ENCODE measurements at regions not wholly inside any gene's neighbourhood (a gene's known extent, or its start where the extent isn't known, plus 50 kb on each side); places are given as distances from the start of the nearest gene placed in this dataset.
"Not testable (repeated sequence)": the region's sequence is repeated elsewhere in the genome, so short reads cannot be mapped to it uniquely, and the experiment has no call there.

GRCh38 chr7:124618051-124618450 is 147.5 kb downstream of the GPR37 start:
- H3K27ac Mint-ChIP-seq; H3K9me3 ChIP-seq; CTCF ChIA-PET; H3K27me3 ChIP-seq (replicated peaks in 1 of 2; ENCODE audit: control insufficient read depth in 2 of 2, extremely low read depth in 1 of 2, insufficient read depth in 2 of 2, low read length in 1 of 2); H3K36me3 Mint-ChIP-seq; H3K27me3 Mint-ChIP-seq; DNase-seq; H3K27ac ChIP-seq (ENCODE audit: low read length); H3K4me1 ChIP-seq (ENCODE audit: control insufficient read depth in 1 of 2, extremely low read depth in 1 of 2, insufficient read depth in 2 of 2, low read length in 2 of 2); H3K4me3 Mint-ChIP-seq; H3K36me3 ChIP-seq (ENCODE audit: control insufficient read depth in 2 of 2, extremely low read depth in 1 of 2, insufficient read depth in 1 of 2, low read length in 1 of 2); POLR2A ChIA-PET; H3K4me1 Mint-ChIP-seq; ATAC-seq (replicated peaks in 1 of 4); H3K4me3 ChIP-seq (ENCODE audit: control insufficient read depth in 1 of 2, extremely low read depth in 1 of 2, low read length in 1 of 2): not testable (repeated sequence)
- WGBS (ENCODE audit: insufficient coverage): 42% methylated on average over 2 of the region's 2 CpGs
- peaks cover 9 to 12% (median 11%) of the 10 kb centered on the region in 3 donors for H3K9me3 Mint-ChIP-seq

- Histone ChIP-seq H3K4me1 (ENCODE audit: control insufficient read depth in 1 of 2, extremely low read depth in 1 of 2, insufficient read depth in 2 of 2, low read length in 2 of 2) (no peaks in the 10 kb centered on the region), H3K27ac (ENCODE audit: low read length) (no peak overlapping the region), H3K27me3 (replicated peaks in 1 of 2; ENCODE audit: control insufficient read depth in 2 of 2, extremely low read depth in 1 of 2, insufficient read depth in 2 of 2, low read length in 1 of 2) (no peaks in the 10 kb centered on the region), H3K4me3 (ENCODE audit: control insufficient read depth in 1 of 2, extremely low read depth in 1 of 2, low read length in 1 of 2) (no peak overlapping the region), H3K9me3 (no peaks in the 10 kb centered on the region), H3K36me3 (ENCODE audit: control insufficient read depth in 2 of 2, extremely low read depth in 1 of 2, insufficient read depth in 1 of 2, low read length in 1 of 2) (no peaks in the 10 kb centered on the region)
- ATAC-seq (replicated peaks in 1 of 4): no peak
- Mint-ChIP-seq H3K4me3 (no peak overlapping the region), H3K4me1 (no peaks in the 10 kb centered on the region), H3K27ac (no peak overlapping the region), H3K36me3 (no peaks in the 10 kb centered on the region), H3K27me3 (no peaks in the 10 kb centered on the region), H3K9me3 (peaks cover 0 to 3% (median 0%) of the 10 kb centered on the region in 3 donors)
- POLR2A ChIA-PET: no interaction called here
- CTCF ChIA-PET: no interaction called here
- WGBS (ENCODE audit: insufficient coverage): no CpG with 5 or more reads among the region's 1 CpG
- DNase-seq: no peak
Measured at GRCh38 chr7:124603066-124603465, 162.5 kb downstream of the GPR37 start.

- Histone ChIP-seq H3K27ac (ENCODE audit: low read length) (no peak overlapping the region), H3K36me3 (ENCODE audit: control insufficient read depth in 2 of 2, extremely low read depth in 1 of 2, insufficient read depth in 1 of 2, low read length in 1 of 2) (no peaks in the 10 kb centered on the region), H3K27me3 (replicated peaks in 1 of 2; ENCODE audit: control insufficient read depth in 2 of 2, extremely low read depth in 1 of 2, insufficient read depth in 2 of 2, low read length in 1 of 2) (no peaks in the 10 kb centered on the region), H3K9me3 (no peaks in the 10 kb centered on the region), H3K4me1 (ENCODE audit: control insufficient read depth in 1 of 2, extremely low read depth in 1 of 2, insufficient read depth in 2 of 2, low read length in 2 of 2) (no peaks in the 10 kb centered on the region), H3K4me3 (ENCODE audit: control insufficient read depth in 1 of 2, extremely low read depth in 1 of 2, low read length in 1 of 2) (no peak overlapping the region)
- no peak for ATAC-seq (replicated peaks in 1 of 4)
- H3K27ac Mint-ChIP-seq: no peak overlapping the region
- no peak for DNase-seq
- H3K9me3 Mint-ChIP-seq: no peaks in the 10 kb centered on the region
- ChIA-PET POLR2A (no interaction called here), CTCF (no interaction called here)
- no peaks in the 10 kb centered on the region for H3K4me1 Mint-ChIP-seq
- H3K4me3 Mint-ChIP-seq: no peak overlapping the region
- no peaks in the 10 kb centered on the region for H3K36me3 Mint-ChIP-seq
- H3K27me3 Mint-ChIP-seq: no peaks in the 10 kb centered on the region
Measured at GRCh38 chr7:124597509-124597908, 168.1 kb downstream of the GPR37 start.

GRCh38 chr7:124596881-124597280 is 168.7 kb downstream of the GPR37 start:
- Mint-ChIP-seq H3K4me1 (no peaks in the 10 kb centered on the region), H3K36me3 (no peaks in the 10 kb centered on the region), H3K27ac (no peak overlapping the region), H3K27me3 (no peaks in the 10 kb centered on the region), H3K9me3 (no peaks in the 10 kb centered on the region), H3K4me3 (no peak overlapping the region)
- Histone ChIP-seq H3K36me3 (ENCODE audit: control insufficient read depth in 2 of 2, extremely low read depth in 1 of 2, insufficient read depth in 1 of 2, low read length in 1 of 2) (no peaks in the 10 kb centered on the region), H3K9me3 (no peaks in the 10 kb centered on the region), H3K27ac (ENCODE audit: low read length) (no peak overlapping the region), H3K4me1 (ENCODE audit: control insufficient read depth in 1 of 2, extremely low read depth in 1 of 2, insufficient read depth in 2 of 2, low read length in 2 of 2) (no peaks in the 10 kb centered on the region), H3K27me3 (replicated peaks in 1 of 2; ENCODE audit: control insufficient read depth in 2 of 2, extremely low read depth in 1 of 2, insufficient read depth in 2 of 2, low read length in 1 of 2) (no peaks in the 10 kb centered on the region), H3K4me3 (ENCODE audit: control insufficient read depth in 1 of 2, extremely low read depth in 1 of 2, low read length in 1 of 2) (no peak overlapping the region)
- ChIA-PET CTCF (no interaction called here), POLR2A (no interaction called here)
- DNase-seq: no peak
- no CpG with 5 or more reads among the region's 1 CpG for WGBS (ENCODE audit: insufficient coverage)
- ATAC-seq (replicated peaks in 1 of 4): no peak

GRCh38 chr7:124590814-124591213 is 174.8 kb downstream of the GPR37 start:
- no peaks in the 10 kb centered on the region for H3K9me3 ChIP-seq
- Mint-ChIP-seq H3K36me3 (no peaks in the 10 kb centered on the region), H3K4me1 (no peaks in the 10 kb centered on the region), H3K27ac (no peak overlapping the region), H3K4me3 (no peak overlapping the region), H3K27me3 (no peaks in the 10 kb centered on the region), H3K9me3 (no peaks in the 10 kb centered on the region)
- no peaks in the 10 kb centered on the region for H3K36me3 ChIP-seq (ENCODE audit: control insufficient read depth in 2 of 2, extremely low read depth in 1 of 2, insufficient read depth in 1 of 2, low read length in 1 of 2)
- CTCF ChIA-PET: no interaction called here
- no peaks in the 10 kb centered on the region for H3K4me1 ChIP-seq (ENCODE audit: control insufficient read depth in 1 of 2, extremely low read depth in 1 of 2, insufficient read depth in 2 of 2, low read length in 2 of 2)
- no peaks in the 10 kb centered on the region for H3K27me3 ChIP-seq (replicated peaks in 1 of 2; ENCODE audit: control insufficient read depth in 2 of 2, extremely low read depth in 1 of 2, insufficient read depth in 2 of 2, low read length in 1 of 2)
- H3K4me3 ChIP-seq (ENCODE audit: control insufficient read depth in 1 of 2, extremely low read depth in 1 of 2, low read length in 1 of 2): no peak overlapping the region
- no CpG with 5 or more reads among the region's 2 CpGs for WGBS (ENCODE audit: insufficient coverage)
- DNase-seq: no peak
- H3K27ac ChIP-seq (ENCODE audit: low read length): no peak overlapping the region
- POLR2A ChIA-PET: no interaction called here
- ATAC-seq (replicated peaks in 1 of 4): no peak

- Mint-ChIP-seq H3K4me1 (no peaks in the 10 kb centered on the region), H3K36me3 (no peaks in the 10 kb centered on the region), H3K27me3 (no peaks in the 10 kb centered on the region), H3K27ac (no peak overlapping the region), H3K9me3 (no peaks in the 10 kb centered on the region), H3K4me3 (no peak overlapping the region)
- Histone ChIP-seq H3K27me3 (replicated peaks in 1 of 2; ENCODE audit: control insufficient read depth in 2 of 2, extremely low read depth in 1 of 2, insufficient read depth in 2 of 2, low read length in 1 of 2) (no peaks in the 10 kb centered on the region), H3K4me1 (ENCODE audit: control insufficient read depth in 1 of 2, extremely low read depth in 1 of 2, insufficient read depth in 2 of 2, low read length in 2 of 2) (no peaks in the 10 kb centered on the region), H3K9me3 (no peaks in the 10 kb centered on the region), H3K4me3 (ENCODE audit: control insufficient read depth in 1 of 2, extremely low read depth in 1 of 2, low read length in 1 of 2) (no peak overlapping the region), H3K27ac (ENCODE audit: low read length) (no peak overlapping the region), H3K36me3 (ENCODE audit: control insufficient read depth in 2 of 2, extremely low read depth in 1 of 2, insufficient read depth in 1 of 2, low read length in 1 of 2) (no peaks in the 10 kb centered on the region)
- ATAC-seq (replicated peaks in 1 of 4): no peak
- ChIA-PET CTCF (no interaction called here), POLR2A (no interaction called here)
- DNase-seq: no peak
- WGBS (ENCODE audit: insufficient coverage): no CpG with 5 or more reads among the region's 2 CpGs
Measured at GRCh38 chr7:124577256-124577655, 188.3 kb downstream of the GPR37 start.

GRCh38 chr7:124575176-124575575 is 190.4 kb downstream of the GPR37 start:
- Histone ChIP-seq H3K27ac (ENCODE audit: low read length) (no peak overlapping the region), H3K9me3 (no peaks in the 10 kb centered on the region), H3K36me3 (ENCODE audit: control insufficient read depth in 2 of 2, extremely low read depth in 1 of 2, insufficient read depth in 1 of 2, low read length in 1 of 2) (no peaks in the 10 kb centered on the region), H3K4me3 (ENCODE audit: control insufficient read depth in 1 of 2, extremely low read depth in 1 of 2, low read length in 1 of 2) (no peak overlapping the region), H3K27me3 (replicated peaks in 1 of 2; ENCODE audit: control insufficient read depth in 2 of 2, extremely low read depth in 1 of 2, insufficient read depth in 2 of 2, low read length in 1 of 2) (no peaks in the 10 kb centered on the region), H3K4me1 (ENCODE audit: control insufficient read depth in 1 of 2, extremely low read depth in 1 of 2, insufficient read depth in 2 of 2, low read length in 2 of 2) (no peaks in the 10 kb centered on the region)
- H3K9me3 Mint-ChIP-seq: peaks cover 0 to 1% (median 0%) of the 10 kb centered on the region in 3 donors
- H3K4me3 Mint-ChIP-seq: no peak overlapping the region
- 78% methylated on average over 3 of the region's 3 CpGs for WGBS (ENCODE audit: insufficient coverage)
- no peaks in the 10 kb centered on the region for H3K4me1 Mint-ChIP-seq
- POLR2A ChIA-PET: no interaction called here
- no peak for ATAC-seq (replicated peaks in 1 of 4)
- H3K36me3 Mint-ChIP-seq: no peaks in the 10 kb centered on the region
- DNase-seq: no peak
- CTCF ChIA-PET: no interaction called here
- no peaks in the 10 kb centered on the region for H3K27me3 Mint-ChIP-seq
- H3K27ac Mint-ChIP-seq: no peak overlapping the region
